MCF 10A (cell line): ENCODE measurements at regions not wholly inside any gene's neighbourhood (a gene's known extent, or its start where the extent isn't known, plus 50 kb on each side); places are given as distances from the start of the nearest gene placed in this dataset.

Source experiments
- BruUV-seq: library from RNA; stranded (reverse); fragments of 400-500 nt; replicated peaks from 2 replicates; lab custom pipeline; 2021; lab: Mats Ljungman, UMichigan
- CTCF ChIA-PET: fragments of 300-600 bp; sonication (Branson Sonifier 250); formaldehyde crosslinking; extraction: SDS; loops from one replicate; lab custom pipeline; 2021; ENCODE audit warnings: antibody characterized with exemption, inconsistent platforms; lab: Yijun Ruan, JAX
- POLR2A ChIA-PET: fragments of 300-600, 350-650 bp; sonication (Branson Sonifier 250); formaldehyde crosslinking; extraction: SDS; loops from one replicate; lab custom pipeline; 2020; ENCODE audit warnings: antibody characterized with exemption, inconsistent platforms; lab: Yijun Ruan, JAX
- DNase-seq: peaks from one replicate; pipeline ENCODE4 v3.0.0-alpha.2; 2018; ENCODE audit not compliant: unreplicated experiment
- H3K27ac Mint-ChIP-seq: one replicate; pipeline ENCODE4 v1.8.0; 2022; ENCODE audit warnings: mild to moderate bottlenecking, low read depth, mixed read lengths; ENCODE audit not compliant: unreplicated experiment
- H3K27me3 Mint-ChIP-seq: one replicate; pipeline ENCODE4 v1.8.0; 2022; ENCODE audit warnings: mixed read lengths; ENCODE audit not compliant: insufficient read depth, unreplicated experiment
- H3K36me3 Mint-ChIP-seq: one replicate; pipeline ENCODE4 v1.8.0; 2022; ENCODE audit warnings: mild to moderate bottlenecking, moderate library complexity, mixed read lengths; ENCODE audit not compliant: insufficient read depth, unreplicated experiment
- H3K4me1 Mint-ChIP-seq: one replicate; pipeline ENCODE4 v1.8.0; 2022; ENCODE audit warnings: mixed read lengths; ENCODE audit not compliant: insufficient read depth, unreplicated experiment
- H3K4me3 Mint-ChIP-seq: one replicate; pipeline ENCODE4 v1.8.0; 2022; ENCODE audit warnings: mild to moderate bottlenecking, moderate library complexity, mixed read lengths; ENCODE audit not compliant: unreplicated experiment
- H3K9me3 Mint-ChIP-seq: one replicate; pipeline ENCODE4 v1.8.0; 2022; ENCODE audit warnings: mixed read lengths; ENCODE audit not compliant: unreplicated experiment
- intact Hi-C: fragments of 100-400 bp; cut with micrococcal nuclease; formaldehyde crosslinking; loops from 2 replicates; pipeline ENCODE4 v1.14.1; 2022
- TF ChIP-seq, protein P1 (sequence below): fragments of 200-600 bp; IDR thresholded peaks from one replicate; pipeline ENCODE4 v1.8.0; 2022; ENCODE audit warnings: antibody characterized with exemption, mild to moderate bottlenecking; ENCODE audit not compliant: unreplicated experiment

DNA sequence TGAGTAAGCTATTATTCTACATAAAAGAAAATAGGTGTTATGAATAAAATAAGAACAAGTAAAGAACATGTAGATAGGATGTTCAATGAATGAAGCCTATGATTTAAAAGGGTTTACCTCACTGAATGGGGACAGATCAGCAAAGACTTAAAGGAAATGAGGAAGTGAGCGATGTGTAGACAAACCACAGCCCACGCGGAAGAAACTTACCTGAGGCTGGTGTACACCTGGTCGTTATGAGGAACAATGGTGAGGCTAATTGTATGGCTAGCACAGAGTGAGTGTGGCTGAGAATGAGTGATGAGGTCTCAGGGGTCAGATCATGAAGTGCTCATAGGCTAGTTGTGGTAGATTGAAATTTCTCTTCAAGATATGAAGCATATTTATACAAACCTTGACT, 221.7 kb downstream of the ALG10B start:
- Mint-ChIP-seq H3K4me1 (no peaks in the 10 kb centered on the region), H3K9me3 (no peaks in the 10 kb centered on the region), H3K27ac (no peak overlapping the region), H3K4me3 (no peak overlapping the region), H3K27me3 (no peaks in the 10 kb centered on the region), H3K36me3 (no peaks in the 10 kb centered on the region)
- POLR2A ChIA-PET: no interaction called here
- TF ChIP-seq, protein P1, sequence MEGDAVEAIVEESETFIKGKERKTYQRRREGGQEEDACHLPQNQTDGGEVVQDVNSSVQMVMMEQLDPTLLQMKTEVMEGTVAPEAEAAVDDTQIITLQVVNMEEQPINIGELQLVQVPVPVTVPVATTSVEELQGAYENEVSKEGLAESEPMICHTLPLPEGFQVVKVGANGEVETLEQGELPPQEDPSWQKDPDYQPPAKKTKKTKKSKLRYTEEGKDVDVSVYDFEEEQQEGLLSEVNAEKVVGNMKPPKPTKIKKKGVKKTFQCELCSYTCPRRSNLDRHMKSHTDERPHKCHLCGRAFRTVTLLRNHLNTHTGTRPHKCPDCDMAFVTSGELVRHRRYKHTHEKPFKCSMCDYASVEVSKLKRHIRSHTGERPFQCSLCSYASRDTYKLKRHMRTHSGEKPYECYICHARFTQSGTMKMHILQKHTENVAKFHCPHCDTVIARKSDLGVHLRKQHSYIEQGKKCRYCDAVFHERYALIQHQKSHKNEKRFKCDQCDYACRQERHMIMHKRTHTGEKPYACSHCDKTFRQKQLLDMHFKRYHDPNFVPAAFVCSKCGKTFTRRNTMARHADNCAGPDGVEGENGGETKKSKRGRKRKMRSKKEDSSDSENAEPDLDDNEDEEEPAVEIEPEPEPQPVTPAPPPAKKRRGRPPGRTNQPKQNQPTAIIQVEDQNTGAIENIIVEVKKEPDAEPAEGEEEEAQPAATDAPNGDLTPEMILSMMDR: no peak
- no peak for DNase-seq
- CTCF ChIA-PET: interaction anchor here (0.7 to 1.7 kb wide), 4 partner anchors 13 to 369 kb away, joined by 3 to 5 read pairs (median 4); no protein-coding TSS in a partner anchor
- intact Hi-C loops: no loop called here
- BruUV-seq: no TSS peak

DNA sequence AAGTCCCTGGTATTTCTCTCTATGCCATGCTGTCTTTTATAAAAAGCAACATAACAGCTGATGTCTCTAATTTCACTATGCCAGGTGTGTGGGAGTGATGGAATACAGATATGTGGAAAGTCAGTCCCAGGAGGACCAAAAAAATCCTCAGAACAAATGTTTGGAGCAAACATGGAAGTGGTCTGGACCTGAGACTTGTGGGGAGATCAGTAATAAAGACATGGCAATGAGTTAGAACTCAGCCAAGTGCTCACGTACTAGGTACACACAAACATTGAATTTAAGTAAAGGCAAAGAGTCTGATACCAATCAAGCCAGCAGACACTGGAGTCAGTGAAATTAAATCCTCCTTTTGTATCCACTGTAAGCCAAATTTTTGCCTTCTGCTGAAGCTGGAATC, 223.6 kb downstream of the ALG10B start:
- POLR2A ChIA-PET: no interaction called here
- no peaks in the 10 kb centered on the region for H3K27me3 Mint-ChIP-seq
- CTCF ChIA-PET: no interaction called here
- H3K36me3 Mint-ChIP-seq: no peaks in the 10 kb centered on the region
- H3K4me1 Mint-ChIP-seq: no peaks in the 10 kb centered on the region
- no peak for DNase-seq
- no peak overlapping the region for H3K4me3 Mint-ChIP-seq
- H3K9me3 Mint-ChIP-seq: no peaks in the 10 kb centered on the region
- BruUV-seq: no TSS peak
- H3K27ac Mint-ChIP-seq: no peak overlapping the region
- intact Hi-C loops: no loop called here
- TF ChIP-seq, protein P1: no peak

DNA sequence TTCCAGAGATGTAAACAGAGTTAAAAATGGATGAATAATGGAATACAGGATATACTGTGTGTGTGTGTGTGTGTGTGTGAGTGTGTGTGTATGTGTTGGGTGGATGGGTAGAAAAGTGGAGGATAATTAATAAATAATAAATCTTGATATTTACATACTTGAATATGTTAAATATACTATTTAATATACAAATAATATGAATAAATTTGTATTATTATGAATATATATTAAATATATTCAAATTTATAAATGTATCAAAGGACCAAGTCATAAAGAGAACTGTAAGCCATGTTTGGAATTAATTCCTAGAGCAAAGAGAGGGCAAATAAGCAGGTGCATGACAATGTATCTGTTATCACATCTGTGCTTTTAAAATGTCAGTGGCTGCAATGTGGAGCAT, 225.3 kb downstream of the ALG10B start:
- no peaks in the 10 kb centered on the region for H3K27me3 Mint-ChIP-seq
- DNase-seq: no peak
- no peaks in the 10 kb centered on the region for H3K4me1 Mint-ChIP-seq
- no peak overlapping the region for H3K27ac Mint-ChIP-seq
- TF ChIP-seq, protein P1: no peak
- H3K4me3 Mint-ChIP-seq: no peak overlapping the region
- ChIA-PET CTCF (interaction anchor here (1.3 kb wide), 1 partner anchor 207 kb away, joined by 3 read pairs; no protein-coding TSS in a partner anchor), POLR2A (no interaction called here)
- no TSS peak for BruUV-seq
- intact Hi-C loops: no loop called here
- no peaks in the 10 kb centered on the region for H3K9me3 Mint-ChIP-seq
- H3K36me3 Mint-ChIP-seq: no peaks in the 10 kb centered on the region

DNA sequence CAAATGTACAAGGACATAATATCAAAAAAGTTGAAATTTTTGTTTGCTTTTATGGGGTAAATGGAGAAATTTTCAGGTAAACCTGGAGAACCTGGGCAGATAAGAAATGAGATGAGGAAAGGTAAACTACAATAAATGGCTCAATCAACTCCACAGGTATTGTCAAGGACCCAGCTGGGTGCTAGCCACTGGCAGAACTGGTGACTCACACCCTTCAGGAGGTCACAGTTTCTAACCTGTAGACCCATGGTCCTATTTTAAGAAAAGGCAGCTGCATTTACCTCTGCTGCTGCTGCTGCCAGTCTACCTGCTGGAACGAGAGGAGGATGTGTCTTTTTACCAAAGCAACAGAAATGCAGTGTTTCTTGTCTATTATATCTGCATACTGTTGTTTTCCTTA, 226.6 kb downstream of the ALG10B start:
- no TSS peak for BruUV-seq
- DNase-seq: peak; percentile 43
- CTCF ChIA-PET: no interaction called here
- POLR2A ChIA-PET: no interaction called here
- H3K4me1 Mint-ChIP-seq: peaks cover 10% of the 10 kb centered on the region
- no peak overlapping the region for H3K27ac Mint-ChIP-seq
- intact Hi-C loops: no loop called here
- TF ChIP-seq, protein P1: no peak
- H3K27me3 Mint-ChIP-seq: no peaks in the 10 kb centered on the region
- no peaks in the 10 kb centered on the region for H3K36me3 Mint-ChIP-seq
- H3K4me3 Mint-ChIP-seq: no peak overlapping the region
- H3K9me3 Mint-ChIP-seq: no peaks in the 10 kb centered on the region
